ENCODE measurements at regions not wholly inside any gene's neighbourhood (a gene's known extent, or its start where the extent isn't known, plus 50 kb on each side); places are given as distances from the start of the nearest gene placed in this dataset.

DNA sequence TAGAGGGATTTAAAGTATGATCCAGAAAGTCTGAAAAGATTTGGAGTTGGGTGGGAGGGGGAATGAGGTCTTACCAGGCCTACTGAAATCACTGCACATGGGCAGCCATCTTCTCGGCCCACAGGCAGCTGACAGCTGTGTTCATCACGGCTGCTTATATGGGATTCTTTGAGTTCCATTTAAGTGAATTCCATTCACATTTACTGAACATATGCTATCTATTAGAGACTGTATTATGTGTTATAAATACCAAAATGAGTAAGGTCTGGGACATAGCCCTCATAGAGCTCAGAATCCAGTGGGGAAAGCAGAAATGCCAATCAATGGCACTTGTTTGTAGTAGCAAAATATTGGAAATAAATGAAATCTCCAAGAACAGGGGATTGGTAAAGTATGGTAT is 91.1 kb downstream of the TRIM42 start:
- TF ChIP-seq, protein P1, sequence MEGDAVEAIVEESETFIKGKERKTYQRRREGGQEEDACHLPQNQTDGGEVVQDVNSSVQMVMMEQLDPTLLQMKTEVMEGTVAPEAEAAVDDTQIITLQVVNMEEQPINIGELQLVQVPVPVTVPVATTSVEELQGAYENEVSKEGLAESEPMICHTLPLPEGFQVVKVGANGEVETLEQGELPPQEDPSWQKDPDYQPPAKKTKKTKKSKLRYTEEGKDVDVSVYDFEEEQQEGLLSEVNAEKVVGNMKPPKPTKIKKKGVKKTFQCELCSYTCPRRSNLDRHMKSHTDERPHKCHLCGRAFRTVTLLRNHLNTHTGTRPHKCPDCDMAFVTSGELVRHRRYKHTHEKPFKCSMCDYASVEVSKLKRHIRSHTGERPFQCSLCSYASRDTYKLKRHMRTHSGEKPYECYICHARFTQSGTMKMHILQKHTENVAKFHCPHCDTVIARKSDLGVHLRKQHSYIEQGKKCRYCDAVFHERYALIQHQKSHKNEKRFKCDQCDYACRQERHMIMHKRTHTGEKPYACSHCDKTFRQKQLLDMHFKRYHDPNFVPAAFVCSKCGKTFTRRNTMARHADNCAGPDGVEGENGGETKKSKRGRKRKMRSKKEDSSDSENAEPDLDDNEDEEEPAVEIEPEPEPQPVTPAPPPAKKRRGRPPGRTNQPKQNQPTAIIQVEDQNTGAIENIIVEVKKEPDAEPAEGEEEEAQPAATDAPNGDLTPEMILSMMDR (IDR thresholded peaks at IDR 0.05): no peak
- TF ChIP-seq POLR2A (IDR thresholded peaks at IDR 0.05): no peak

Measured in esophagus squamous epithelium (tissue), 4 donors.